Neural crest cell (in vitro differentiated cells): ENCODE measurements at regions not wholly inside any gene's neighbourhood (a gene's known extent, or its start where the extent isn't known, plus 50 kb on each side); places are given as distances from the start of the nearest gene placed in this dataset.

Source experiments
- DNase-seq: peaks from one replicate; pipeline ENCODE4 v3.0.0; 2021; ENCODE audit warnings: low read depth, mixed read lengths, low spot score
- H3K27ac Mint-ChIP-seq: one replicate; pipeline ENCODE4 v1.8.0; 2021; ENCODE audit warnings: mild to moderate bottlenecking, mixed read lengths; ENCODE audit not compliant: unreplicated experiment
- H3K27me3 Mint-ChIP-seq: 2 replicates; pipeline ENCODE4 v1.8.0; 2021; ENCODE audit warnings: low read depth, mild to moderate bottlenecking, mixed read lengths
- H3K36me3 Mint-ChIP-seq: 2 replicates; pipeline ENCODE4 v1.8.0; 2021; ENCODE audit warnings: low read depth, mild to moderate bottlenecking, mixed read lengths
- H3K4me1 Mint-ChIP-seq: 2 replicates; pipeline ENCODE4 v1.8.0; 2021; ENCODE audit warnings: mixed read lengths
- H3K4me3 Mint-ChIP-seq: one replicate; pipeline ENCODE4 v1.8.0; 2021; ENCODE audit warnings: mild to moderate bottlenecking, mixed read lengths
- H3K9me3 Mint-ChIP-seq: 2 replicates; pipeline ENCODE4 v1.8.0; 2021; ENCODE audit warnings: mixed read lengths
- CTCF ChIP-seq: fragments of 200-600 bp; sonication (generic); conservative IDR thresholded peaks from 2 replicates; pipeline ENCODE4 v1.5.0; 2021; ENCODE audit warnings: antibody characterized with exemption, mild to moderate bottlenecking

GRCh38 chr12:4099276-4099675 lies 174.3 kb upstream of the CCND2 start:
- H3K4me3 Mint-ChIP-seq = no peak overlapping the region
- peaks cover 7% of the 10 kb centered on the region for H3K9me3 Mint-ChIP-seq
- no peak for DNase-seq

GRCh38 chr12:4091016-4091743 lies 182.4 kb upstream of the CCND2 start:
- peaks cover 4% of the 10 kb centered on the region for H3K27me3 Mint-ChIP-seq
- no peaks in the 10 kb centered on the region for H3K4me1 Mint-ChIP-seq
- H3K36me3 Mint-ChIP-seq = no peaks in the 10 kb centered on the region
- no peaks in the 10 kb centered on the region for H3K9me3 Mint-ChIP-seq
- no peak for DNase-seq
- H3K4me3 Mint-ChIP-seq = no peak overlapping the region
- no peak for TF ChIP-seq CTCF
- no peak overlapping the region for H3K27ac Mint-ChIP-seq

More at GRCh38 chr12:4099276-4099675, 174.3 kb upstream of the CCND2 start:
- no peaks in the 10 kb centered on the region for H3K27me3 Mint-ChIP-seq
- TF ChIP-seq CTCF = peak; percentile 18
- no peaks in the 10 kb centered on the region for H3K4me1 Mint-ChIP-seq
- H3K27ac Mint-ChIP-seq = no peak overlapping the region
- H3K36me3 Mint-ChIP-seq = peaks cover 2% of the 10 kb centered on the region

DNA sequence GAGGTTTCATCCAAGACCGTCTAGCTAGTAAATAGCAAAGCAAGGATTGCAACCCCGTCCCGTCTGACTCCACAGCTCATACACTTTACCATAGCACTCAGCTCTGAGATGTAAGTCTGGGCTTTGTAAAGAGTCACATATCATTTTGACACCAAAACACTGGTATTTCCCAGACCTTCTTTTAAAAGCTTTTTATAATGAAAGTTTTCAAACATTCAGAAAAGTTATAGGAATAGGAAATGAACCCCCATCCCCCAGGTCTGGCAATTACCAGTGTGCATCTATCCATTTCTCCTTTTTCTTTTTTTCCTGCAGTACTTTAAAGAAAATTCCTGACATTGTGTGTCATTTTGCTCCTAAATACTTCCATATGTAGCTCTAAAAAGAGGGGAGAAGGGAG lies 183.6 kb upstream of the CCND2 start:
- Mint-ChIP-seq H3K36me3 (no peaks in the 10 kb centered on the region), H3K4me1 (no peaks in the 10 kb centered on the region), H3K9me3 (no peaks in the 10 kb centered on the region), H3K27me3 (peaks cover 4% of the 10 kb centered on the region), H3K27ac (no peak overlapping the region), H3K4me3 (no peak overlapping the region)
- no peak for TF ChIP-seq CTCF
- no peak for DNase-seq

DNA sequence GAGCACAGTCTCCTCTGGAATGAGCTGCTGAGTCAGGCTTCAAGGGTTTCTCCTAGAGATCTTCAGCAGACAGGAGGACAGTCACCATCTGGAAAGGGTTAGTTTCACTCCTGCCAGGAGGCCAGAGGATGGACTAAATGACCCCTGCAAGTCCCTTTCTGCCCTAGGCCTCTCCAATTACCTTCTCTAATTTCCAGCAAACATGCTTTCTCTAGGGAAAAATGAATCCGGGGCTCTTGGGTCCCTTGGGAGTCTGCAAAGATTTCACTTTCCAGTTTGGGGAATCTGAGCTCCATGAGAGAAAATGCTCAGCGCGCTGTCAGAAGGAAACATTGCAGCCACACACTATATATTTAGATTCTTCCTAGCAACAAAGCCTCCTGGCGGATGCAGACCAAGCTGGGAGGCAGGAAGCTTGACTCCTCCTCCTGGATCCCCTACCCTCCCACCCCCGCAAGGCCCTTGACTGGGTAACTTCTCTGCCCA lies 184.4 kb upstream of the CCND2 start:
- no peak overlapping the region for H3K27ac Mint-ChIP-seq

GRCh38 chr12:4088451-4088850 lies 185.1 kb upstream of the CCND2 start:
- no peaks in the 10 kb centered on the region for H3K36me3 Mint-ChIP-seq
- DNase-seq = no peak
- no peaks in the 10 kb centered on the region for H3K9me3 Mint-ChIP-seq
- H3K27me3 Mint-ChIP-seq = peaks cover under 1% of the 10 kb centered on the region
- no peak for TF ChIP-seq CTCF
- H3K27ac Mint-ChIP-seq = peak overlapping the region; percentile 64
- no peak overlapping the region for H3K4me3 Mint-ChIP-seq
- H3K4me1 Mint-ChIP-seq = no peaks in the 10 kb centered on the region

More for the DNA sequence above, 184.4 kb upstream of the CCND2 start:
- Mint-ChIP-seq H3K27me3 (peaks cover 4% of the 10 kb centered on the region), H3K9me3 (no peaks in the 10 kb centered on the region), H3K4me3 (no peak overlapping the region), H3K4me1 (no peaks in the 10 kb centered on the region), H3K36me3 (no peaks in the 10 kb centered on the region)
- no peak for TF ChIP-seq CTCF
- no peak for DNase-seq
